Breast epithelium (tissue), 3 donors: ENCODE measurements at regions not wholly inside any gene's neighbourhood (a gene's known extent, or its start where the extent isn't known, plus 50 kb on each side); places are given as distances from the start of the nearest gene placed in this dataset.

Experiments
- CTCF ChIP-seq, 3 donors: fragments of 450-650 bp; IDR thresholded peaks; one replicate each; pipeline ENCODE4 v1.5.1; 2016 to 2017; ENCODE audit warnings: antibody characterized with exemption in 3 of 3, mild to moderate bottlenecking in 3 of 3, moderate library complexity in 3 of 3
- POLR2A ChIP-seq: fragments of 450-650 bp; IDR thresholded peaks from one replicate; pipeline ENCODE4 v1.6.1; 2016; ENCODE audit warnings: antibody characterized with exemption, mild to moderate bottlenecking, moderate library complexity

- TF ChIP-seq CTCF (IDR thresholded peaks at IDR 0.05): no peak
- TF ChIP-seq POLR2A: no peak
Measured at GRCh38 chr22:46058091-46058420, 81.1 kb upstream of the WNT7B start.
